ENCODE measurements at regions not wholly inside any gene's neighbourhood (a gene's known extent, or its start where the extent isn't known, plus 50 kb on each side); places are given as distances from the start of the nearest gene placed in this dataset.

DNA sequence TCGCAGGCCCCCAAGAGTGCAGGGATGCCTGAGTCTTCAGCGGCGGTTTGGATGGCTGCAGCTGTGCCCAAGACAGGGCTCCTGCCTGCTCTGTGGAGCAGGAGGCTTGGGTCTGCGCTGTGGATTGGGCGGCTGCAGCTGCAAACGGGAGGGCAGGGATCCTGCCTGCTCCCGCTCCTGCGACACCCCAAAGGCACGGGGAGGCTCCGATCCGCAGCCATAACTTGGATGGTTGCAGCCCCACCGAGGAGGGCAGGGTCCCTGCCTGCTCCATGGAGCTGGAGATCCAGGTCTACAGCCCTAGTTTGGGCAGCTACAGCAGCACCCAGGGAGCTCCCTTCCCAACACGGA lies 898.8 kb upstream of the NEGR1 start:
- no peak for DNase-seq
- Mint-ChIP-seq H3K4me3 (no peak overlapping the region), H3K9me3 (peaks cover 4% of the 10 kb centered on the region), H3K36me3 (ENCODE audit: low read depth) (no peaks in the 10 kb centered on the region), H3K27me3 (no peaks in the 10 kb centered on the region), H3K27ac (no peak overlapping the region), H3K4me1 (no peaks in the 10 kb centered on the region)
- no peak for ATAC-seq

DNA sequence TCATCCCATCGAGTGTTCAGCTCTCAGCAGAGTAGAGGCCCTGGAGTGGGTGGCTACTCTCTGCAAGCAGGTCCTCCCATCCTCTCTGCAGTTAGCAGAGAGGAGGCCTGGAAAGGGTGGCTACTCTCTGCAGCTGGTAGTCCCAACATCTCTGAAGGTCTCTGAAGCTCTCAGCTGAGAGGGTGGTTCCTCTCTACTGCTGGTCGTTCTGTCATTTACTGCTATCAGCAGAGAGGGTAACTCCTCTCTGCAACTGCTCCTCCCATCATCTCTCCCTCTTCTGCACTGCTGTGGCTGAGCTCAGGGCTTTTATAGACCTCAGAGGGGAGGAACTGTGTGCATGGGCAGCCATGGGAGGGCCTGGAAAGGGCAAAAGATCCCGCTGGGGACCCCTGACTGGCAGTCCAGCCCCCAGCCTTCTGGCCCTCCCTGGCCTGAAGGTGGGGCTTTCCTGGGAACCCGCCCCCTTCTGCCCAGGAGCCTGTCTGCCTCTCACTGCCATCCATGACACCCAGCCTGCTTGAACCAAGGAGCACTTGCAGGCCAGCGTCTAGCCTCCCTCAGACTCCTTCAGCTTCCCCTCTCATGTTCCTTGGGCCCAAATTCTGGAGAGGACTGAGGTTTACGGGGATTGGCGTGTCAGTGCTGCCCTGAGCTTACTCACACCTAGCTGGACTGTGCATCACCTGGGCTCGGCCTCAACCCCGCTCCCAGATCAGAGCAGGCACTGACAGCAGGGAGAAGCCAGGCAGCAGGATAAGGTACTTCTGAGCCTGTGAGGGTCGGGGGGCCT lies 898.3 kb upstream of the NEGR1 start:
- Mint-ChIP-seq H3K27ac (no peak overlapping the region), H3K4me1 (no peaks in the 10 kb centered on the region), H3K4me3 (no peak overlapping the region), H3K27me3 (no peaks in the 10 kb centered on the region), H3K9me3 (peaks cover 9% of the 10 kb centered on the region), H3K36me3 (ENCODE audit: low read depth) (no peaks in the 10 kb centered on the region)
- no peak for ATAC-seq
- no peak for DNase-seq

DNA sequence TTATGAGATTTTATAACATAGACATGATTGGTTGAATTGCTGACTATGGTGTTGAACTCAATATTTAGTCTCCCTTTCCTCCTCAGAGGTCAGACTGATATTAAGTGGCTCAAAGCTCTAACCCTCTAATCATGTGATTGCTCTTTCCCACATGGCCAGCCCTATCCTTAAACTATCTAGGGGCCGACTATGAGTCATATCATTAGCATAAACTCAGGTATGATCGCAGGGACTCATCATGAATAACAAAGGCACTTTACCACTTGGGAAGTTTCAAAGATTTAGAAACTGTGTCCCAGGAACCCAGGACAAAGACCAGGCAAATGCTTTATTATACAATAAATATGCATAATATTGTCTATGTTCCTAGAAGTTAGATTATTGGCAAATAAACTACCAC lies 894.6 kb upstream of the NEGR1 start:
- no peak overlapping the region for H3K27ac Mint-ChIP-seq
- no peaks in the 10 kb centered on the region for H3K36me3 Mint-ChIP-seq (ENCODE audit: low read depth)
- peaks cover 8% of the 10 kb centered on the region for H3K9me3 Mint-ChIP-seq
- no peak for DNase-seq
- no peaks in the 10 kb centered on the region for H3K4me1 Mint-ChIP-seq
- ATAC-seq, result no peak
- no peaks in the 10 kb centered on the region for H3K27me3 Mint-ChIP-seq
- no peak overlapping the region for H3K4me3 Mint-ChIP-seq

DNA sequence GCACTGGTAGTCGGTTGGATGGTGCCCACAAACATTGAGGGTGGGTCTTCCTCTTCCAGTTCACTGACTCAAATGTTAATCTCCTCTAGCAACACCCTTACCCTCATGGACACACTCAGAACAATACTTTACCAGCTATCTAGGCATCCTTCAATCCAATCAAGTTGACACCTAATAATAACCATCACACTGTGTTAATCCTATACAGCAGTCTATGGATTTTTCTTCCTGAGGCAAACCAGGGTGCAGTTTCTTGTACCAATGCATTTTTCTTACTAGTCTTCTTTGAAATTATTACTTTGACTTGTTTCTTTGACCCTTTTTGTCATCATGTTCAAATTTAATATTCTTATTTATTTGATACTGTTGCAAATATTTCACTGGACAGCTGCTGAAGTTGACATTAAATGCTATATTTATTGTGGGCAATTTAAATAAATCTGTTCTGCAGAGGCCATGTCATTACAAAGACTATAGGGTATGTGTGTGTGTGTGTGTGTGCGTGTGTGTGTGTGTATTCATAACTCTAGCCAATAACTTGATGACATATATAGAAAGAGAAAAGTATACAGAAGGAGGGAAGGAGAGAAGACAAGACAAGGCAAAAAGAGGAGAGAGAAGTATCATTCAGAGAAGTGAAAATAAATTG lies 884.8 kb upstream of the NEGR1 start:
- Mint-ChIP-seq H3K4me3 (no peak overlapping the region), H3K9me3 (peaks cover 9% of the 10 kb centered on the region), H3K27me3 (no peaks in the 10 kb centered on the region), H3K4me1 (no peaks in the 10 kb centered on the region), H3K27ac (no peak overlapping the region), H3K36me3 (ENCODE audit: low read depth) (peaks cover 2% of the 10 kb centered on the region)
- DNase-seq (no peak), ATAC-seq (no peak)

DNA sequence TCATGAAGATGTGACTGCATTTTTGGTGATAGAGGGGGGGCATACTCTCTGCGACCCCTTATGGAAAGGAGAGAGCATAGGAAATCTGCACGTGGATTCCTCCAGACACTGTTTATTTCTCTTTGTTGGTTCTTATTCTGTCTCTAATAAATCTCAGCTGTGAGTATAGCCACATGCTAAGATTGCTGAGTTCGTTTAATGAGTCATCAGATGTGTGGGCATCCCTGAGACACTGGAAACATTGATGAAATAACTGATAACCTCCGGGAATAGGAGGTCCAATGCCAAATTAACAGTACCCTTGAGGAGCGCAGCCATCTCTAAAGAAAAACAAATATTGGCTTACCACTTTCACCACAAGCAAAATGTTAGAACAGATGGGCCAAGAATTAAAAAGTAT lies 880.2 kb upstream of the NEGR1 start:
- Mint-ChIP-seq H3K27me3 (no peaks in the 10 kb centered on the region), H3K4me3 (no peak overlapping the region), H3K36me3 (ENCODE audit: low read depth) (no peaks in the 10 kb centered on the region), H3K9me3 (peaks cover 12% of the 10 kb centered on the region), H3K27ac (no peak overlapping the region), H3K4me1 (no peaks in the 10 kb centered on the region)
- no peak for DNase-seq
- ATAC-seq, result no peak

DNA sequence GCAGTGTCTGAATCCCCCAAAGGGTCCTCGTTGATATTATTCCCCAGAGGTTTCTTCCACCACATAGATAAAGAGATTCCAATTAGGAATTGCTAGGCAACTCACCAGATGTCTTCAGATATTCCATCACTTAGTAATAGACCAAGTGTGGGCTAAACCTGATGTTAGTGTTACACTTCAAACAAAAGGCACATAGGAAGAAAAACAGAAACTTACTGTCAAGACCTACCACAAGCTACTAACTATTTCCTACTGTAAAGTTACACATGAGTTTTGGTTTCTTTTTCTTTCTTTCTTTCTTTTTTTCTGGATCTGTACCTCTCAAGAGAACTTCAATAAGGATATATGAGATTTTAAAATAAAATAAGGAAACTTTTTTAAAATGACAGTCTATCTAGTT lies 879.1 kb upstream of the NEGR1 start:
- Mint-ChIP-seq H3K9me3 (peaks cover 18% of the 10 kb centered on the region), H3K4me1 (no peaks in the 10 kb centered on the region), H3K27me3 (no peaks in the 10 kb centered on the region), H3K4me3 (no peak overlapping the region), H3K27ac (no peak overlapping the region), H3K36me3 (ENCODE audit: low read depth) (no peaks in the 10 kb centered on the region)
- DNase-seq, result no peak
- ATAC-seq, result no peak

DNA sequence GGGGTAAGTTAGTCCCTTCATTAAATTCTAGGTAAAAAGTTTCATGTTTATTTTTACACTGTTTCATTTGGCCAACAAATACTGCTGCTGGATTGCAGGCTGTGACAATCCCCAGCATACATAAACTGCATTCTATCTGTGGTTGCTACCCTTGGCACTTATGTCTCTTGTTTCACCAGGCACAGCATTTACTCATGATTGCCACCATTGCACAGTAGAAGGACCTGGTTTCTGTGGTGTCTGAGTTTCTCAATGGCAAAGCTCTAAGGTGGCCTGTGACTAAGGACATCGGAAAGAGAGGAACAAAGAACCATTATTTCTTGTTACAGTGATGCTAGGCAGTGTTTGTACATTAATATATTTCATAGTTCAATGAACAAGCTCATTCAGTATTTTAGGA lies 878.4 kb upstream of the NEGR1 start:
- H3K27me3 Mint-ChIP-seq, result no peaks in the 10 kb centered on the region
- no peak for ATAC-seq

DNA sequence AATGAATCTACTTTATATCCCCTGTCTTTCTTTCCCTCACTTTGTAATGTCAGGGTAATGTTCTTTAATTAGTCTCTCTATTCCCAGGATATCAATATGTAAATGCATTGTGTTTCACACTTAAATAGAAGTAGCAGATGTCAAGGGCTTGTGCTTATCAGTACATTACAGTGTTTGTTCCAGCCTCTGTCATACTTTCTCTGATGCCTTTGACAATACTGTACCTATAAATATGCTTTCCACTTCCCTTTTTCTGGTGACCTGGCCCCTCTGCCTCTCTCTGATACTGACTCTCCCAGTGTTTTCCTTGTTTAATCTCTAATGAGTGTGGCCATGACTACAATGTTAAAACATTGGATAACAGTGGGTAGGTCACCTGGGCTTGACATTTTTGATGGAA lies 862.0 kb upstream of the NEGR1 start:
- H3K9me3 Mint-ChIP-seq, result peaks cover 15% of the 10 kb centered on the region
- no peak overlapping the region for H3K4me3 Mint-ChIP-seq
- no peak for ATAC-seq
- H3K4me1 Mint-ChIP-seq, result no peaks in the 10 kb centered on the region
- no peaks in the 10 kb centered on the region for H3K27me3 Mint-ChIP-seq
- no peak overlapping the region for H3K27ac Mint-ChIP-seq
- no peaks in the 10 kb centered on the region for H3K36me3 Mint-ChIP-seq (ENCODE audit: low read depth)
- no peak for DNase-seq

More for the DNA sequence above, 878.4 kb upstream of the NEGR1 start:
- no peak overlapping the region for H3K27ac Mint-ChIP-seq
- H3K4me1 Mint-ChIP-seq, result no peaks in the 10 kb centered on the region
- H3K4me3 Mint-ChIP-seq, result no peak overlapping the region
- H3K9me3 Mint-ChIP-seq, result peaks cover 18% of the 10 kb centered on the region
- H3K36me3 Mint-ChIP-seq (ENCODE audit: low read depth), result no peaks in the 10 kb centered on the region
- DNase-seq, result no peak

DNA sequence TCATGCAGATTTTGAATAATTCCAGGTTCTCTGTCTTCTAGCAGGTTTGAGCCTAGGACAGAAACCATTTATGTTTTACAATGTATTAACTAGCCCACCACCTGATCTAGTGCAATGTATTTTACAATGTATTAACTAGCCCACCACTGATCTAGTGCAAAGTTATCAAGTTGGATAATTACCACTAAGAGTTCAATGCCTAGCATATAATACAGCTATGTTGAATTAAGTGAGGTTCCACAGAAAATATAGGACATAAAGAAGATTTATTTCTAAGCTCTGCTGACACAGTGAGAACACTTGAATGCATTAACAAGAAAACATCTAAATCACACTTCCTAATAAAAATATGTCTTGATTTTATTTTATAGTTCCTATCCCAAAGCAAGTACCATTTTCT lies 854.6 kb upstream of the NEGR1 start:
- Mint-ChIP-seq H3K9me3 (peaks cover 17% of the 10 kb centered on the region), H3K4me3 (no peak overlapping the region), H3K4me1 (no peaks in the 10 kb centered on the region), H3K36me3 (ENCODE audit: low read depth) (no peaks in the 10 kb centered on the region), H3K27ac (no peak overlapping the region), H3K27me3 (no peaks in the 10 kb centered on the region)
- DNase-seq (no peak), ATAC-seq (no peak)

DNA sequence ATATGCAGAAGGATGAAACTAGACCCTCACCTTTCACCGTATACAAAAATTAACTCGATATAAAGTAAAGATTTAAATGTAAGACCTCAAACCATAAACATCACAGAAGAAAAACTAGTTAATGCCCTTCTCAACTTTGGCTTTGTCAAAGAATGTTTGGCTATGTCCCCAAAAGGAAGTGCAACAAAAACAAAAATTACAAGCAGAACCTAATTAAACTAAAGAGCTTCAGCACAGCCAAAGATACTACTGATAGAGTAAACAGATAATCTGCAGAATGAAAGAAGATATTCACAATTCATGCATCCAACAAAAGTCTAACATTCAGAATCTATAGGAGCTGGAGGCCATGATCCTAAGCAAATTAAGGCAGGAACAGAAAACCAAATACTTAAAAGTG lies 824.6 kb upstream of the NEGR1 start:
- Mint-ChIP-seq H3K4me1 (no peaks in the 10 kb centered on the region), H3K4me3 (no peak overlapping the region), H3K9me3 (peaks cover 16% of the 10 kb centered on the region), H3K27me3 (no peaks in the 10 kb centered on the region), H3K27ac (no peak overlapping the region), H3K36me3 (ENCODE audit: low read depth) (no peaks in the 10 kb centered on the region)
- DNase-seq (no peak), ATAC-seq (no peak)

DNA sequence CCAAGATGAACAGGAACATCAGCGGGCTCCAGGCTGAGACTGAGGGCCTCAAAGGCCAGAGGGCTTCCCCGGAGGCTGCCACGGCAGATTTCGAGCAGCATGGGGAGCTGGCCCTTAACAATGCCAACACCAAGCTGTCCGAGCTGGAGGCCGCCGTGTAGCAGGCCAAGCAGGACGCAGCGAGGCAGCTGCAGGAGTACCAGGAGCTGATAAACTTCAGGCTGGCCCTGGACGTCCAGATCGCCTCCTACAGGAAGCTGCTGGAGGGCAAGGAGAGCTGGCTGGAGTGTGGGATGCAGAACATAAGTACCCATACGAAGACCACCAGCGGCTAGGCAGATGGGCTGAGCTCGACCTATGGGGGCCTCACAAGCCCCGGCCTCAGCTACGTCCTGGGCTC lies 823.4 kb upstream of the NEGR1 start:
- Mint-ChIP-seq H3K9me3 (peaks cover 13% of the 10 kb centered on the region), H3K27me3 (no peaks in the 10 kb centered on the region), H3K27ac (no peak overlapping the region), H3K36me3 (ENCODE audit: low read depth) (no peaks in the 10 kb centered on the region), H3K4me1 (no peaks in the 10 kb centered on the region), H3K4me3 (no peak overlapping the region)
- ATAC-seq (no peak), DNase-seq (no peak)

DNA sequence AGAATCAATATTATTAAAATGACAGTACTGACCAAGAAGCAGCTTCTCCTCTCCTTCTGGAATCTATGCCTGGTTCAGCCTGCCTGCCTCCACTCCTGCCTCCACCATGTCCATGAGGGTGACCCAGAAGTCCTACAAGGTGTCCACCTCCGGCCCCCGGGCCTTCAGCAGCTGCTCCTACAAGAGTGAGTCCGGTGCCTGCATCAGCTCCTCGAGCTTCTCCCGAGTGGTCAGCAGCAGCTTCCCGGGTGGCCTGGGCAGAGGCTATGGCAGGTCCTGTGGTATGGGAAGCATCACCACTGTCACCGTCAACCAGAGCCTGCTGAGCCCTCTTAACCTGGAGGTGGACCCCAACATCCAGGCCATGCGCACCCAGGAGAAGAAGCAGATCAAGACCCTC lies 822.4 kb upstream of the NEGR1 start:
- no peak overlapping the region for H3K27ac Mint-ChIP-seq

DNA sequence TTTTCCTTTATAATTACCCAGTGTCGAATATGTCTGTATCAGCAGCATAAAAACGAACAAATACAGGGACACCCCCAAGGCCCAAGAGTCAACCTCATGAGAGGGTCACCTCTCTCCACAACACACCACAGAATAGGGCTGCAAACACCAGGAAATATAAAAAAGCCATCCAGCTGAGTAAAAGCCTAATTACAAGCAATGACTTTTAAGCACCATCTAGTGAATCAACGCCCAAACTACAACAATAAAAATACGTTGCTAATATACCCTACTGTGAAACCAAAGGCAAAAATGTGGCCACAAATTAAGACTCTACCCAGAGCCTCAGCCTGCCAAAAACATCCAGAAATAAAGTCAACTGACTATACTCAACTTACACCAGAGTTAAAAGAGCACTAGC lies 817.9 kb upstream of the NEGR1 start:
- Mint-ChIP-seq H3K9me3 (peaks cover 9% of the 10 kb centered on the region), H3K4me3 (no peak overlapping the region), H3K4me1 (no peaks in the 10 kb centered on the region), H3K27ac (no peak overlapping the region), H3K36me3 (ENCODE audit: low read depth) (no peaks in the 10 kb centered on the region), H3K27me3 (no peaks in the 10 kb centered on the region)
- DNase-seq (no peak), ATAC-seq (no peak)

More for the DNA sequence above, 822.4 kb upstream of the NEGR1 start:
- Mint-ChIP-seq H3K9me3 (peaks cover 13% of the 10 kb centered on the region), H3K4me3 (no peak overlapping the region), H3K27me3 (no peaks in the 10 kb centered on the region), H3K4me1 (no peaks in the 10 kb centered on the region), H3K36me3 (ENCODE audit: low read depth) (no peaks in the 10 kb centered on the region)
- DNase-seq, result no peak
- ATAC-seq, result no peak

DNA sequence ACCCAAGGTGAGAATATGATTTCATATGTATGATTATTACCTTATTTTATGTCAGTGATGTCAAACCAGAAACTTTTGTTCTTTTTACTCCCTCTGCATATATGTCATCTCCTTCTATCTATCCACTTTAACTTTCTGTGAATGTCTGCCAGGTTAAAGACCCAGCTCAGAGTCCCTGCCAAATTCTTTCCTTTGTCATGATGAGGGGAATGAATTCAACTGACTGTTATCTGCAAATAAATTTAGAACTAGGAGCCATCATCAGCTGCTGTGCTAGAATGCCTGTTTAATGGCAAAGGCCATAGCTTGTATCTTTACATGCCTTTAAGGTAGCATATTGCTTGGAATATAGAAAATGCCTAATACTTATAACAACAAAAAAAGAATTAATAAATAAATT lies 815.6 kb upstream of the NEGR1 start:
- Mint-ChIP-seq H3K4me3 (no peak overlapping the region), H3K36me3 (ENCODE audit: low read depth) (no peaks in the 10 kb centered on the region), H3K4me1 (no peaks in the 10 kb centered on the region), H3K9me3 (peaks cover 3% of the 10 kb centered on the region), H3K27me3 (no peaks in the 10 kb centered on the region), H3K27ac (no peak overlapping the region)
- ATAC-seq (no peak), DNase-seq (no peak)

DNA sequence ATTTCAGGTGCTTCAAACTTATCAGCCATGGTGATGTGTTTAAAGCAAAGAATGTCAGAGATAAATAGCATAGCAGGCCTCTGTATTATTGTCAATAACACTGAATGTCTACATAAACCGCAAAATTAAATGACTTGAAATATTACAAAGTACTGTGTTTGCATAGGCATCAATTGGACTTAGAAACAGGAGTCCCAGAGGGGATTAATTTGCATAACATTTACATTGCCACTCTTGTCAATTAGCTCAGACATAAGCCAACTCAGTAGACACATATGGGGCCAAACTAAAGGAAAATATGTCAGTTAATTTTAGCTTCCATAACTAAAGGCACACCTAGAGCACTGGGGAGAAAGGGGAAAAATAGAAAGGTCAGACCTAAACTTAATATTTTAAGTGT lies 814.5 kb upstream of the NEGR1 start:
- no peaks in the 10 kb centered on the region for H3K4me1 Mint-ChIP-seq
- ATAC-seq, result no peak
- no peaks in the 10 kb centered on the region for H3K27me3 Mint-ChIP-seq
- H3K9me3 Mint-ChIP-seq, result peaks cover 11% of the 10 kb centered on the region
- H3K27ac Mint-ChIP-seq, result no peak overlapping the region
- no peak overlapping the region for H3K4me3 Mint-ChIP-seq
- DNase-seq, result no peak
- H3K36me3 Mint-ChIP-seq (ENCODE audit: low read depth), result no peaks in the 10 kb centered on the region

Measured in activated naive CD8-positive, alpha-beta T cell treated with anti-CD3 and anti-CD28 coated beads, Interleukin-2, amount 50 U/mL, for 24 hours (primary cell).